ENCODE measurements at regions not wholly inside any gene's neighbourhood (a gene's known extent, or its start where the extent isn't known, plus 50 kb on each side); places are given as distances from the start of the nearest gene placed in this dataset.

GRCh38 chr3:26559227-26559626 is 63.3 kb upstream of the LRRC3B start:
- no peak for DNase-seq

GRCh38 chr3:26560081-26560480 is 62.5 kb upstream of the LRRC3B start:
- no peak for DNase-seq

GRCh38 chr3:26562021-26562768 is 60.4 kb upstream of the LRRC3B start:
- DNase-seq: no peak
